ENCODE measurements at regions not wholly inside any gene's neighbourhood (a gene's known extent, or its start where the extent isn't known, plus 50 kb on each side); places are given as distances from the start of the nearest gene placed in this dataset.

DNA sequence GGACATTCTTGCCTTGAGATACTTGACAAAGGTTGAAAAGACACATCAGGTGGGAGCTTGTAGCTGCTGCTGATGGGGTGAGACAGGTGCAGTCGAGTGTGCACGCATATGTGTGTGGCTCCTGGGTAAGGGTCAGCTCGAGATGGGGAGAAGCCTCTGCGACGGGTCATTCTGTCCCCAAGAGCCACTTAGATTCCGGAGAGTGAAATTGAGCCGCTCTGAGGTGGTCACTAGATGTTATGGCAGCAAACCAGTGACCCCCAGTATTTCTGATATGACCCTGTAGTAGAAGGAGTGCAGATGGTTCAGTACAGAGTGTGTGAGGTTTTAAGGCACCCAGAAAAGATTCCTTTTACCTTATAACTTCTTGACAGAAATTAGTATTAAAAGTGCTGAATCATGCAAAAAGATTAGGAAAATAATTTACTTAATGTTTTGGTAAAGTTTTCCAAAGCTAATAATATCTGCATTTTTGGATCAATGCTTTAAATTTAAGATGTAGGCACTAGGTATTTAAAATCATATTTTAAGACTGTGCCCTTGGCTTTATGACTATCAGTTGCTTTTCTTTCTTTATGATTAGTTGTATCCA is 241.9 kb upstream of the TOPAZ1 start:
- TF ChIP-seq, protein P1, sequence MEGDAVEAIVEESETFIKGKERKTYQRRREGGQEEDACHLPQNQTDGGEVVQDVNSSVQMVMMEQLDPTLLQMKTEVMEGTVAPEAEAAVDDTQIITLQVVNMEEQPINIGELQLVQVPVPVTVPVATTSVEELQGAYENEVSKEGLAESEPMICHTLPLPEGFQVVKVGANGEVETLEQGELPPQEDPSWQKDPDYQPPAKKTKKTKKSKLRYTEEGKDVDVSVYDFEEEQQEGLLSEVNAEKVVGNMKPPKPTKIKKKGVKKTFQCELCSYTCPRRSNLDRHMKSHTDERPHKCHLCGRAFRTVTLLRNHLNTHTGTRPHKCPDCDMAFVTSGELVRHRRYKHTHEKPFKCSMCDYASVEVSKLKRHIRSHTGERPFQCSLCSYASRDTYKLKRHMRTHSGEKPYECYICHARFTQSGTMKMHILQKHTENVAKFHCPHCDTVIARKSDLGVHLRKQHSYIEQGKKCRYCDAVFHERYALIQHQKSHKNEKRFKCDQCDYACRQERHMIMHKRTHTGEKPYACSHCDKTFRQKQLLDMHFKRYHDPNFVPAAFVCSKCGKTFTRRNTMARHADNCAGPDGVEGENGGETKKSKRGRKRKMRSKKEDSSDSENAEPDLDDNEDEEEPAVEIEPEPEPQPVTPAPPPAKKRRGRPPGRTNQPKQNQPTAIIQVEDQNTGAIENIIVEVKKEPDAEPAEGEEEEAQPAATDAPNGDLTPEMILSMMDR (conservative IDR thresholded peaks at IDR 0.05 in 1 of 2, IDR thresholded peaks at IDR 0.05 in 1 of 2; ENCODE audit: low read depth in 1 of 2, low read length in 2 of 2) = no peak
- TF ChIP-seq EZH2 (IDR thresholded peaks at IDR 0.05; ENCODE audit: low read length, missing control alignments) = no peak

Measured in fibroblast of lung (primary cell).